GM18873 (cell line): ENCODE measurements at regions not wholly inside any gene's neighbourhood (a gene's known extent, or its start where the extent isn't known, plus 50 kb on each side); places are given as distances from the start of the nearest gene placed in this dataset.

Experiments
- ATAC-seq: cut with Tn5 transposase; IDR thresholded peaks from one replicate; pipeline ENCODE4 v1.9.1; 2021; ENCODE audit warnings: mild to moderate bottlenecking, moderate library complexity, moderate number of reproducible peaks; ENCODE audit not compliant: unreplicated experiment, low FRiP score

DNA sequence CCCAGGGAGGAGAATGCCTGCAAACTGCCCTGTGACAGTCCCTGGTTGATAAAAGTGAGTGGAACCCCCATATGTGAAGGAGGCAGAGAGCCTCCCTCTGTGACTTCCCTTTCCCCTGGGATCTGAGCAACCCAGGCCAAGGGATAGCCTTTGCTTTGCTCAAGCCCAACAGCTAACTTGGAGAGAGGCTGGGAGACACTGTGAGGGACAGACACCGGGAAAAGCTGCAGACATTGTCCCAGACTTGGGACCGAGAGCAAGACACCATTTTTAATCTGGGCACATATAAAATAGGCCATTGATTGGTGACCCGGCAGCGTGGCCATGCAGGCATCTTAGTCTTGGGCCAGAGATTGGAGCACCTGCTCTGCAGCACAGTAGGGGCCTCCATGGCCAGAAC lies 96.1 kb upstream of the SALL3 start:
- no peak for ATAC-seq

DNA sequence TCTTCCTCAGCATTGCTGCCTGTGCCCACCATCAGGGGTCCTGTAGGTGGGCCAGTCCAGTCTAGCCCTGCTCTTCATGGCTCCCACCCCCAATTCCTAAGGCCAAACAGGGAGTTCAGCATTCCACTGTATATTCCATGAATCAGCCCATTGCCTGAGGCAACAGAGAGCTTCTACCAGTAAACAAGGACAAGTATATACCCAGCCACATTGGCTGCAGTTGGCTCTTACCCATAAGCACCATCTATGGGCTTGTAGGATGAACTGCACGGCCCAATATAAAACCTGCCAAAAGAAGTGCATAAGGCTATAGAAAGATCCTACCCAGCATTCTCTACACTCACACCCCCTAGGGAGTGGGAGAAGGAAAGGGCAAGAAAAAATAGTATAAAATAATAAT lies 95.1 kb upstream of the SALL3 start:
- no peak for ATAC-seq

DNA sequence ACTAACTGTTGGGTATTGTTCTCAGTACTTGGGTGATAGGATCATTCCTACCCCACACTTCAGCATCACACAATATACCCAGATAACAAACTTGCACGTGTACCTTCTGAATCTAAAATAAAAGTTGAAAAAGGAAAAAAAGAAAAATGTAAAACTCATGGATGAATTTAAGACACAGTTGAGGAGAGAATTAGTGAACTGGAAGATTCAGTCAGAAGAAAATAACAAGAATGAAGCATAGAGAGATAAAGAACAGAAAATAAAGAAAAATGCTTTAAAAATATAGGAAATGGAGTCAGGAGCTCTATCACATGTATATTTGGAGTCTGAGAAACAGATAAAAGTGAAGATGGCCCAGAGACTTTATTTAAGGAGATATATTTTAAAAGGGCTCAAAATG lies 90.4 kb upstream of the SALL3 start:
- no peak for ATAC-seq

DNA sequence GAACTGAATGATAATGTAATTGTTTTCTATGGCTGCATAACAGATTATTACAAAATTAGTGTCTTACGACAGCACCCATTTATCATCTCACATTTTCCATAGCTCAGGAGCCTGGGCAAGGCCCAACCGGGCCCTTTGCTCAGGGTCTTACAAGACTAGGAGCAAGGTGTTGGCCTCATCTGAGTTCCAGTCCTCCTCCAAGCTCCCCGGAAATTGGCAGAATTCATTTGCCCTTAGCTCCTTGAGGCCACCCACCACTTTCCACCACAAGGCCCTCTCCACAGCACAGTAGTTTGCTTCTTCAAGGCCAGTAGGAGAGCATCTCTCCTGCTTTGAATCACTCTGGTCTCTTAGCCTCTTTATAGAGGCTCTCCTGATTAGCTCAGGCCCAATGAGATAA lies 89.2 kb upstream of the SALL3 start:
- ATAC-seq, result no peak

DNA sequence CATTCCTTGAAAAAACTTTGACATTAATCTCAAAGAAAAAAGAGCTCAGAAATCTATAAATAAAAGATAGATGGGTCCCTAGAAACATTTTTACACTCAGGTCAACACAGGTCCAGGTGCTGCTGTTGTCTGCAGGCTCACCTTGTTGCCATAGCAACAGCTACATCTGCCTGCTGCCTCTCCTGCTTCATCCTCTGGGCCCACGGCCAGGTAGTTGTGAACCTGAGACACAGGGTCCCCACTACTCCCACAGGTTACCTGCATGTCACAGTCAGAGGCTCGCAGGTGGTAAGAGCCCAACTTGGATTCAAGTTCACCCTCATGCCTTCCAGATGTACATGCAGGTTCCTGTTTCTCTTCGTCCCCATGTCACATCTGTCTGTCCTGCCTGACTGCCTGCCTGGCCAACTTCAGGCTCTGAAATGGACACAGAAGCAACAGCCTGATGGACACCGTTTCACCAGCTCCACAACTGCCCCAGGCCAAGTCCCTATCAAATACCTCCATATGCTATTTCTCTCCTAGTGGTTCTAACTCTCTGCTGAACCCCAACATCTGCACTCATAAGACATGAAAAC lies 88.3 kb upstream of the SALL3 start:
- no peak for ATAC-seq

DNA sequence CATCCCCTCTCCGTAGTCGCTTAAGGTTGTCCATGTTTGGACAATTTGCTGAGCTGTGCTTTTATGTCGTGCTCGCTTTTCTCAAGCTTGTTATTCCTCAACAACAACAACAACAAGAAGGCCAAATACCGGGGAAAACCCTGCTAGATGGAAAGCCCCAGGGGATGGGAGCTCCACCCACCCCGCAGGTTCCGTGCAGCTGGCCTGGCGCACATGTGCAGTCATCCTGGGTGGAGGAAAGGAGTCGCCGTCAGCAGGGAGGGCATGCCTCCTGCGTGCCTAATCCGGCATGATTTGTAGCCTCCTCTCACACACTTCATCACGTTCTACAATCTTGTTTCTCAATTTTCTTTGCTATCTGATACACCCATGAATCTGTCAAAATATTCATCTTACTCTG lies 87.4 kb upstream of the SALL3 start:
- ATAC-seq, result no peak

DNA sequence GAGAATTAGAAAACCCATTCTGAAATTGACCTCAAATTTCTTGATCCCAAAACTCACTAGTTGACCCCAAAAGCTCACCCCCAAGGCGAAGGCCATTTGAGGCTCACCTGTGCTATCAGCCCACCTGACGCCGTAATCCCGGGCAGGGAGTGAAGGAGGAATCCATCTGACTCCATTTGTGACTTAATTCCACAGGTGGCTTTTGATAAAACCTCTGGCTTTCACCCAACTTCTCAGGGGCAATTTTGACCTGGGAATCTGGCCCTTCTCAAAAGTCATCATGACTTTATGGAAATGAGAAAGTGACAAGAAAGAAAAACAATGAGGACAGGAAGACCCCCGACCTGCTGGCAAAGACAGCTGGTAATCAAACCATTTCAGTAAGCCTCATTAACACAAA lies 86.9 kb upstream of the SALL3 start:
- no peak for ATAC-seq

DNA sequence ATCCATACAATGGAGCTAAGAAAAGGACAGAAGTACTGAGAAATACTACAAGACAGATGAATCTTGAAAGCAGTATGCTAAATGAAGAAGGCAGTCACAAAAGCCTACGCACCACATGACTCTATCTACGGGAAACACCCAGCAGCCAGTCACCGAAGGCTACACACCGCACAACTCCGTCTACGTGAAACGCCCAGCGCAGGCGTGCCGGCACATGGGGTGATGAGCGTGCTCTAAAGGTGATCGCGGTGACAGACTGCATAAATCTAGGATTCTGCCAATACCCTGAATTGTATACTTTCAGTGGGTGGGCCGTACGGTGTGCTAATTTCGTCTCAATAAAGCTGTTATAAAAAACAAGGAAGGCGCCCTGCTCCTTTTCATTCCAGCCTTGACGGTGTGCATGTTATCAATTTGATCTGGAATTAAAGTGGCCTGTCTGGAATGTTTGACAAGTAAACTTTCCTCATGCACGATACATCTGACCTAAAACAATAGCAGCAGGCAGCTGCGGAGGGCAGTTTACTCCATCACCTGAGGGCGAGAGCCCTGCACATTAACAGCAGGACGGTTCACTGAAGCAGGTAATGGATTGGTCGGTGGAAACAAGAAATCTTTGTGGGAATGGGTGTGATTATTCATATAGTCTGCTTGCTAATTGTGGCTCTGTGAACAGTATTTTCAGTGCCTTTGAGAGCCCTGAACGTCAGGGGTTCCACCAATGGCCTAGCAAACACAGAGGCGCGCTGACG lies 86.2 kb upstream of the SALL3 start:
- no peak for ATAC-seq

DNA sequence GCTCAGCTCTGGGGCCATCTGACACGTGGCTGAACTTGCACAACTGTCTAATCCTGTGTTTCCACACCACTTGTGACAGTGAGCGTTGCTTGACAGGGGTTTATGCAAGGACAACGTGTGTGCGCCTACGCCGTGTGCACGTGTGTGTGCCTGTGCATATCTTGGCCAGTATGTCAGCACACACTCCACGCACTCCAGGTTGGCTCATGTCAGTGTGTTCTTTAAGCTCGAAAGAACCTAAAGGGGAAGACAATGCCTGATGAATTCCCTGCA lies 85.6 kb upstream of the SALL3 start:
- no peak for ATAC-seq

DNA sequence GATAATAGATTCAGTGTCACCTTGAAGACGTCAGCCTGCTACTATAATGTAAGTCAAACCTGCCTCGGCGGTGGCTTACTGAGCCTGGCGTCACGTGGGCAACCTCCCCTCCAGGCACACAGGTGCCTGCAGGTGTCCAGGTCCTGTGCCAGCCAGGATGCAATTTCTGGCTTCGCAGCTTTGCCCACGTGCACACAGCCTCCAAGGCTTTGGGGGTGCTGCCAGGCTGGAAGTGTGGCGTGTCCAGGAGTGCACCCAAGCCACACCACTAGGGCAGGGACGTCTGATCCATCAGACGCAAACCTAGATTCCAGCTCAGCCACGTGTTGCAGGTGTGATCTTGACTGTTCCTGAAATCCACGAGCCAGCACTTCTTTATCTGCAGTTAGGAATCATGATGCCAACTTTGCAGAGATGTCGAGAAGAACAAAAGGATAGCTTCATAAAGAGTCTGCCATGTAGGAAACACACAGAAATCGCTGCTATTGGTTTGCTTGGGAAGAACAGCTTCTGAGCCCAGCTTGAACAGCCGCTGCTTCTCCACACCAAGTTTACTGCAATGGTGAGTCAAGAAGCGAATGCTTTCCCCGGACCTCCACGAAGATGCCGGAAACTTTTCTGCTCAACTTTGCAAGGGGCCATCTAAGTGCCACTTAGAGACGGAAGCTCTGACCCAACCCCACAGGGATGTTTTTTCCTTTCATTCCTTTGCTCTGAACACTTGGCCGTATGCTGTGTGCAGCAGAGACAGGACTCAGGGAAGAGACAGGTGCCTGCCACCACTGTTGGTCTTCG lies 84.2 kb upstream of the SALL3 start:
- no peak for ATAC-seq

DNA sequence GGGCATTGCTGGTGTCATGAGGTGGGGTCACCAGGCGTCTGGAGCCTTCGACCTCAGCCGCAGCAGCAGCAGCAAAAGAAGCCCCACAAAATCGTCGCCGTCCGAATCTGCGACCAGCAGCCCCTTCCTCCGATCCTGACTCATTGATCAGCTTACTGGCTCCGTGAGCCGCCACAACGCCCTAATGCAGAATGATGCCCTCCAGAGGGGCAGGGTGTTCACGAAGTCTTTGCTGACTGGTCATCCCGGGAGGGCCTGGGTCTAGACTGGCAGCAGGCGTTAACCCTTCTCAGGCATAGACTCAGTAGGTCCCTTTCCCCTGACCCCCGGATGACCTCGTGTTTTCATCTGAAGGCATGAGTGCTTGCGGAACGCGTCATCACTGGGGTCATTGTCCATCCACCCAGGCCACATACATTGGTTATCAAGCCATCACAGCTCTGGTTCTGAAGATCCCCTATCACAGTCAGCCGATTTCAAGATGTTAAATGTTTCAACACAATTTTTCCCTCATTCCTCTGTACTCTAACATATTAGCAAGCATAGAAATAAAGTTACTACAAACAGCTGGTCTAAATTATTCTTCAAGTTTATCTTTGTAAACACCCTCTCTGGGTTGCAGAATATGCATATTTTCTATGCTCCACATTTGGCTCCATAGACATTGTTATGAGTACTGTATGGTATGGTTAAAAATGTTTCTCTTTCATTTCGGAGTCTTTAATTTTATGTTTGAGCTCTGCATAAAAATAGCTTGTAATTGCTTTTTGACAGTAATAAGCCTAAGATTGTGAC lies 83.3 kb upstream of the SALL3 start:
- no peak for ATAC-seq

DNA sequence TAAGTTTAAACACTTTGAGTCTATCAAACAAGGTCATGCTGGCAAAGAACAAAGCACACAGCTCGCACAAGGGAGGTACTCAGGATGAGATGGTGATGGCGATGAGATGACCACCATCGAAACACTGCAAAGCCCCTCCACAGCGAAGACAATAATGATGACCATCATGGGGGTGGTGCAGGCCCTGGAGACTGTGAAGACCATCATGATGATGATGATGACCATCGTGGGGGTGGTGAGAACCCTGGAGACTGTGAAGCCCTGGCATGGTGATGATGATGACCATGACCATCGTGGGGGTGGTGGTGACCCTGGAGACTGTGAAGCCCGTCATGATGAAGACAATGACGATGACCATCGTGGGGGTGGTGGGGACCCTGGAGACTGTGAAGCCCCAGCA lies 81.6 kb upstream of the SALL3 start:
- no peak for ATAC-seq

DNA sequence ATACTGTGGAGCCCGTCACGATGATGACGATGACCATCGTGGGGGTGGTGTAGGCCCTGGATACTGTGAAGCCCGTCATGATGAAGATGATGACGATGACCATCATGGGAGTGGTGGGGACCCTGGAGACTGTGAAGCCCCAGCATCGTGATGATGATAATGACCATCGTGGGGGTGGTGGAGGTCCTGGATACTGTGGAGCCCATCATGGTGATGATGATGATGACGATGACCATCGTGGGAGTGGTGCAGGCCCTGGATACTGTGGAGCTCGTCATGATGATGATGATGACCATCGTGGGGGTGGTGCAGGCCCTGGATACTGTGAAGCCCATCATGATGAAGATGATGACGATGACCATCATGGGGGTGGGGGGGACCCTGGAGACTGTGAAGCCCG lies 81.0 kb upstream of the SALL3 start:
- ATAC-seq, result no peak

DNA sequence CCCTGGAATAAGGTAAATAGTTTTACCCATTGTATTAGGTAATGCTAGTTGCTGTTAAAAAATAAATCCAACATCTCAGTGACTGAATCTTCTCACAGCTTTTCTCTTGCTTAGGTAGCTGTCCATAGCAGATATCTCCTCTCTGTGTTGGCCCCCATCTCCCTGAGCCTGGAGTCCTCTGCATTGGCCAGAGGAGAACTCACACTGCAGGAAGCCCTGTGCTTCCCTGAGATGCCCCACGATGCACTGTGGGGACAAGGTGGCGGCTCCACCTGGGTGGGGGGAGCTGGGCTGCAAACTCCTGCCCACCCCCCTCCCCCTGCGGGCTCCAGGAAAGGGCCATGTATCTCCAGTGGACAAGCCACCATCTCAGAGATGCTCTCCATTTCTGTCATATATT lies 80.4 kb upstream of the SALL3 start:
- ATAC-seq, result no peak

DNA sequence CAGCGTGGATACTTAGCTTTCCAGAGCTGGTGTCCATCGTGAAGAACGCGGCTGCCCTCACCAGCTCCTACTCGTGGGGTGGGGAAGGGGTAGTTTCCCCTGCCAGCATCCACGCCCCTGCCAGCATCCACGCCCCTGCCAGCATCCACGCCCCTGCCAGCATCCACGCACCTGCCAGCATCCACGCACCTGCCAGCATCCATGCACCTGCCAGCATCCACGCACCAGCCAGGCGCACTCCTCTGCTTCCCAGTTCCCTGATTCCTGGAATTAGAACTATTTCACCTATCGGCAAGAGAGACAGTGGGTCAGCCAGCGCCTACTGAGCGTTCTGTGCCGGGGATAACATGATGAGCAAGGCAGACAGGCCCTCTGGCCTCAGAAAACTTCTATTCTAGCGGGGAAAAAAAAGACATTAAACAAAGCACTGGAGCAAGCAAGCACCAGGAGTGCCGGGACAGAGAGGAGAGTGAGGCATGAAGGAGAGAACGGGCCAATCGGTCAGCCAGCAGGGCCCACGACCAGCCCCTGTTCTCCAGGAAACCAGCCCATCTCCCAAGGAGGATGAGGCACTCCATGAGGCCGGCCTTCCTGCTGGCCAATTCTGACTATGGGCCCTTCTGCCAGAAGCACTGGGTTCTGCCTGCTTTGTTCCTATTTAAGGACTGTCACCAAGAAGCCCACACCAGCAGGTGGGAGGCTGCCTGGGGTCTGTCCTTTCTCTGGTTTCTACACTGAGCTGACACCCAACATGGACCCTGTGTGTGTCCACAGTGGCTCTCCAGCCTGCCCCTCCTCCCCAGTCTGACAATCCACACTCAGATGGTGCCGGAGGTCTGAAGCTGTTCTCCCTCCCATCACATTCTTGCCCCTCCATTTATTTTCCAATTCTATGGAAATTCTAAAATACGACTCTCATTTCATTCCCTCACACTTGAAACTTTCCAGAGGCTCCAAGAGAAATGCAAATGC lies 78.4 kb upstream of the SALL3 start:
- no peak for ATAC-seq

DNA sequence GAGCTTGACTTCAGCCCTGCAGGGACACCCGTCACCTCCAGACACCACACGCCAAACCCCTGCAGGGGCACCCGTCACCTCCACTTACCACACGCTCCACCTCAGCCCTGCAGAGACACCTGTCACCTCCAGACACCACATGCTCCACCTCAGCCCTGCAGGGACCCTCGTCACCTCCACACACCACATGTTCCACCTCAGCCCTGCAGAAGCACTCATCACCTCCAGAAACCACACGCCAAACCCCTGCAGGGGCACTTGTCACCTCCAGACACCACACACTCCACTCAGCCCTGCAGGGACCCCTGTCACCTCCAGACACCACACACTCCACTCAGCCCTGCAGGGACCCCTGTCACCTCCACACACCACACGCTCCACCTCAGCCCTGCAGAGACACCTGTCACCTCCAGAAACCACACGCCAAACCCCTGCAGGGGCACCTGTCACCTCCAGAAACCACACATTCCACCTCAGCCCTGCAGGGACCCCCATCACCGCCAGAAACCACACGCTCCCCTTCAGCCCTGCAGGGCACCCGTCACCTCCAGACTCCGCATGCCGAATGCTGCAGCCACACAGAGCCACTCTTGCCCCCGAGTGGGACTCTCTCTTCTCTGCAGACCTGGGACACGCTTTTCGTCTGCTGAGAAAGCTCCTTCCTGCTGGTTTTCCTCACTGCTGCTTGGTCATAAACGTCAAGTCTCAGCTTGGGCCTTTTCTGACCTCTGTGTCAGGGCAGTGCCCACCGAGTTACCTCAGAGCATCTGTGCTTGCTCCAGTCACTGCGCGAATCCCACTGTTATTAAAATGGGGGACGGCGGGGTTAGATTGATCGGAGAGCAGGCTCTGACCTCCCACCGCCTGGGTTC lies 77.5 kb upstream of the SALL3 start:
- no peak for ATAC-seq

DNA sequence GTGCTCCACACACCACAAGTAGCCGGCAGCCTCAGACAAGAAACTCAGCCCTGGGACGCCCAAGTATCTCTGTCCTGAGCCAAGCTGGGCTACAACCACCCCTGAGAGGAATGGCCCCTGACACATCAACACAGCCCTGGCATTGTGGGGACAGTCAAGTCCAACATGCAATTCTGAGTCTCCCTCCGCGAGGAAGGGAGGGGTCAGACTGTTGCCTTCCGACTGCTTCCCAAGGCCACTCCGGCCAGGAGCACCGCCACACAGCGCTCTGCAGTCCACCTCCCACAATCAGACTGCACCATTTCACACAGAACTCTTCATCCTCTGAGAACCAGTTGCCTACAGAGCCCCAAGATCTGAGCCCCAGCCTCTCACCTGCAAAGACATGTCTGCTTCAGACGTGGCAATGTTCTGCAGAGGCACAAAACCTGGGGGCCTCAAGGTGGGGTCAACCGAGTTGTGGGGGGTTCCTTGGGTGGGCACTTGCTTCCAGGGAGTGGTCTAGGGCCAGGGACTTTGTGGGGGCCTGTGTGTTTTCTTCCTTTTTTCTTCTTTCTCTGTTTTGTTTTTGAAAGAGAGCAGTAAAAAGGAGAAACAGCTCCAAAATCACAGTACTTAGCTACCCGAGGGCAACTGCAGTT lies 76.7 kb upstream of the SALL3 start:
- no peak for ATAC-seq

DNA sequence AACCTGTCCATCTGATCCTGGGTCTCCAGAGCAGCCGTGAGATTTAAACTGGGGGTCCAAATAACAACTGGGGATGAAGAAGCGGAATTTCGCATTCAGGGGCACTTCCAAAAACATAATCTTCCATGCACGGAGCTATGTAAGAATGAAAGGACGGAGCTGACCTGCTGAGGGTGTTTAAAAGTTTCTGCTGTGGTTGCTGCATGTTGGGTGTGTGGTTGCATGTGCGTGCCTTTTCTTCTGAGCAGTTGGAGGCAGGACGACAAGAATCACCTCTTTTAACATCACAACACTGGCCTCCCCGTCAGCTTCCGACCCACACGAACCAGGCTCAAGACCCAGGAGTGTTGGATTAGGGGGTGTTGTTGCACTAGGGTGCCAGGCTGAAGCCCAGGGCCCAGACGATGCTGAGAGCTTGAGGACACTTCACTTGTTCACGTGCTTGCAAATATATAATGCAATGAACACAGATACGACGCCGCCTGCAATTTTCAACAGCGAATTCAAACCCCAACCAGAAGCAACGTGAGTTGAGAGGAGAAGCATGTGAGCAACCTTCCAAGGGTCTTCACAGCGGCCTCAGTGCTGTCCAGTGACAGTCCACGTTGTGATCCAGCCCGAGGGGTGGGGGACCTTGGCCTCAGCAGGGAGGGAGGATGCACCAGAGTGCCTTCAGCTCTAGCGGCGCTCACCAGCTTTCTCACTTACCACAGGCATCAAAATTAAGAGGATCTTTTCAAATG lies 76.0 kb upstream of the SALL3 start:
- ATAC-seq, result no peak
